ENCODE measurements at regions not wholly inside any gene's neighbourhood (a gene's known extent, or its start where the extent isn't known, plus 50 kb on each side); places are given as distances from the start of the nearest gene placed in this dataset.

DNA sequence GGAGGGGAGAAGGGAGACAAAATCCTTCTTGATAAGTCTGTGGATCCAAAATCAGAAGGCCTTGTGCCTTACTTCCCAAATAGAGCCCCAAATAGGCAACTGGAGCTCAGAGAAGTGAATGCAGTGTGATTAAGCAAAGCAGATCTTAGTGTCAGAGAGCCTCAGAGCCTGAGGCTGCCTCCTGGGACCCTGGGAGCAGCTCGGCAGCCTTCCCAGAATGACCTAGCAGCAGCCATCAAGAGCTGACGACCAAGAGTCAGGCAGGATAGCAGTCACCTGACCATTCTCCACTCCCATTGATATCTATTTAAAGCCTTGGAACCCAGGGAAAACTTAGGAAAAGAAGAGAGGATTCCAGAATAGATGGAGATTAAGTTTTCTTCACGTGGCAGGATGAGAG lies 78.0 kb upstream of the SMYD2 start:
- TF ChIP-seq, protein P1, sequence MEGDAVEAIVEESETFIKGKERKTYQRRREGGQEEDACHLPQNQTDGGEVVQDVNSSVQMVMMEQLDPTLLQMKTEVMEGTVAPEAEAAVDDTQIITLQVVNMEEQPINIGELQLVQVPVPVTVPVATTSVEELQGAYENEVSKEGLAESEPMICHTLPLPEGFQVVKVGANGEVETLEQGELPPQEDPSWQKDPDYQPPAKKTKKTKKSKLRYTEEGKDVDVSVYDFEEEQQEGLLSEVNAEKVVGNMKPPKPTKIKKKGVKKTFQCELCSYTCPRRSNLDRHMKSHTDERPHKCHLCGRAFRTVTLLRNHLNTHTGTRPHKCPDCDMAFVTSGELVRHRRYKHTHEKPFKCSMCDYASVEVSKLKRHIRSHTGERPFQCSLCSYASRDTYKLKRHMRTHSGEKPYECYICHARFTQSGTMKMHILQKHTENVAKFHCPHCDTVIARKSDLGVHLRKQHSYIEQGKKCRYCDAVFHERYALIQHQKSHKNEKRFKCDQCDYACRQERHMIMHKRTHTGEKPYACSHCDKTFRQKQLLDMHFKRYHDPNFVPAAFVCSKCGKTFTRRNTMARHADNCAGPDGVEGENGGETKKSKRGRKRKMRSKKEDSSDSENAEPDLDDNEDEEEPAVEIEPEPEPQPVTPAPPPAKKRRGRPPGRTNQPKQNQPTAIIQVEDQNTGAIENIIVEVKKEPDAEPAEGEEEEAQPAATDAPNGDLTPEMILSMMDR (IDR thresholded peaks at IDR 0.05): no peak
- TF ChIP-seq POLR2A (IDR thresholded peaks at IDR 0.05): no peak

Data from esophagus squamous epithelium (tissue), 4 donors.